ENCODE measurements at regions not wholly inside any gene's neighbourhood (a gene's known extent, or its start where the extent isn't known, plus 50 kb on each side); places are given as distances from the start of the nearest gene placed in this dataset.

DNA sequence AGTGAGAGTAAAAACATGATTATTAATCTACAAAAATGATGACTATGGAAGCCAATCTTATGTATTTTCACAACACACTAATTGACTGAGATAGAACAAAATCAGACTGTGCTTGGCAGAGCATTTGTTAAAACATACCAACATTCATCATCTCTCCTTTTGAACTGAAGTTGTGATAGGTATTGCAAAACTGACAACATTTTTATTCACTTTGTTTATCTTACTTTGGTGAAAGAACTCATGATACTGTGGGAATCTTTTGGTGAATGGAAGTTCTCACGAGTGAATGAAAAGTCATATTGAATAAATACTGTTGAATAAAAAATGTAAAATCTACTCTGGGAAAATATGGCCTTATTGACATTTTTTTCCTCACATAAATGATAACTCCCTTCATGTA lies 1430.2 kb upstream of the PIK3C3 start:
- no peaks in the 10 kb centered on the region for H3K27me3 Mint-ChIP-seq (ENCODE audit: insufficient read depth, unreplicated experiment)
- peaks cover 9% of the 10 kb centered on the region for H3K4me1 Mint-ChIP-seq (ENCODE audit: insufficient read depth, unreplicated experiment)
- ChIA-PET CTCF (no interaction called here), POLR2A (no interaction called here)
- H3K4me3 Mint-ChIP-seq (ENCODE audit: unreplicated experiment) = no peak overlapping the region
- DNase-seq (ENCODE audit: unreplicated experiment) = peak; percentile 22
- intact Hi-C loops (cut with micrococcal nuclease) = loop anchor here (5.0 kb wide), 1 partner anchor 572 kb away; no protein-coding TSS in a partner anchor
- no peaks in the 10 kb centered on the region for H3K9me3 Mint-ChIP-seq (ENCODE audit: unreplicated experiment)
- H3K27ac Mint-ChIP-seq (ENCODE audit: low read depth, unreplicated experiment) = no peak overlapping the region
- TF ChIP-seq, protein P1, sequence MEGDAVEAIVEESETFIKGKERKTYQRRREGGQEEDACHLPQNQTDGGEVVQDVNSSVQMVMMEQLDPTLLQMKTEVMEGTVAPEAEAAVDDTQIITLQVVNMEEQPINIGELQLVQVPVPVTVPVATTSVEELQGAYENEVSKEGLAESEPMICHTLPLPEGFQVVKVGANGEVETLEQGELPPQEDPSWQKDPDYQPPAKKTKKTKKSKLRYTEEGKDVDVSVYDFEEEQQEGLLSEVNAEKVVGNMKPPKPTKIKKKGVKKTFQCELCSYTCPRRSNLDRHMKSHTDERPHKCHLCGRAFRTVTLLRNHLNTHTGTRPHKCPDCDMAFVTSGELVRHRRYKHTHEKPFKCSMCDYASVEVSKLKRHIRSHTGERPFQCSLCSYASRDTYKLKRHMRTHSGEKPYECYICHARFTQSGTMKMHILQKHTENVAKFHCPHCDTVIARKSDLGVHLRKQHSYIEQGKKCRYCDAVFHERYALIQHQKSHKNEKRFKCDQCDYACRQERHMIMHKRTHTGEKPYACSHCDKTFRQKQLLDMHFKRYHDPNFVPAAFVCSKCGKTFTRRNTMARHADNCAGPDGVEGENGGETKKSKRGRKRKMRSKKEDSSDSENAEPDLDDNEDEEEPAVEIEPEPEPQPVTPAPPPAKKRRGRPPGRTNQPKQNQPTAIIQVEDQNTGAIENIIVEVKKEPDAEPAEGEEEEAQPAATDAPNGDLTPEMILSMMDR (IDR thresholded peaks at IDR 0.05; ENCODE audit: unreplicated experiment) = no peak
- BruUV-seq (replicated peaks) = no TSS peak
- no peaks in the 10 kb centered on the region for H3K36me3 Mint-ChIP-seq (ENCODE audit: insufficient read depth, unreplicated experiment)

DNA sequence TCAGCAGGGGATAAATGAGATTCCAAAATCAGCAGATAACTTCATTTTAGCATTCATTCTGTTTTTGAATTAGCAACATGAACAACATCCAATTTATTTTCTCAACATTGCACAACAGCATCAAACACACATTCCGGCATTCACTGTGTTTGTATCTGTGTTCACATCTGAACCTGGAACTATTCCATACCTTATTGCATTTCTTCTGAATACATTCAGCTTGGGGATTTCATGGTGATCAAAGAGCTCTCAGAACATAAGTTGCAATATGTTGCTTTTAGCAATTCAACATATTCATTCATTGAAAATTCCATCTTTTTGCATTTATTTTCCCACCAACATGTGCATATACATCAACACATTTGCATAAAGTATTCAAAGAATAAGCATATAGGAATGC lies 1431.7 kb upstream of the PIK3C3 start:
- POLR2A ChIA-PET = interaction anchor here (0.7 kb wide), 2 partner anchors 9 to 42 kb away, joined by 3 to 4 read pairs; no protein-coding TSS in a partner anchor
- Mint-ChIP-seq H3K4me1 (ENCODE audit: insufficient read depth, unreplicated experiment) (peaks cover 5% of the 10 kb centered on the region), H3K4me3 (ENCODE audit: unreplicated experiment) (no peak overlapping the region), H3K9me3 (ENCODE audit: unreplicated experiment) (no peaks in the 10 kb centered on the region), H3K27me3 (ENCODE audit: insufficient read depth, unreplicated experiment) (no peaks in the 10 kb centered on the region), H3K27ac (ENCODE audit: low read depth, unreplicated experiment) (no peak overlapping the region), H3K36me3 (ENCODE audit: insufficient read depth, unreplicated experiment) (no peaks in the 10 kb centered on the region)
- TF ChIP-seq, protein P1 (IDR thresholded peaks at IDR 0.05; ENCODE audit: unreplicated experiment) = no peak
- CTCF ChIA-PET = interaction anchor here (0.5 to 0.7 kb wide), 3 partner anchors 151 to 844 kb away, joined by 4 read pairs; no protein-coding TSS in a partner anchor
- intact Hi-C loops (cut with micrococcal nuclease) = no loop called here
- BruUV-seq (replicated peaks) = no TSS peak
- DNase-seq (ENCODE audit: unreplicated experiment) = no peak

DNA sequence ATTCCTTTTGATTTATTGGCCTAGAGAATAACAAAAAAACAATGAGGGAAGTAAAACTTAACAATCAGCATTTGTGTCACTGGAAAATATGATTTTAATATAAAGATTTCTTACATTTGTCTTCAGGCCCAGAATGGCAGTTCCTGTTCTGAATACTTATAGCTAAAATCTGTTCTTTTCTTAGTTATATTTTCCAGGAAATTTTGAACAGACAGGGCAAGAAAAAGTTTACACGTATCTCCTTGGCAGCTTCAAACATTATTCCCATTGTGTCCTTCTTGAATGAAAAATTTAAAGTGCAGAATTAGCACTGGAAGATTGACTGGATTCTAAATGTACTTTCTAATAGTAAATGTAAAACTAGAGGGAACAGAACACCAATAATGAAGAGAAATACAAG lies 1454.0 kb upstream of the PIK3C3 start:
- no TSS peak for BruUV-seq (replicated peaks)
- intact Hi-C loops (cut with micrococcal nuclease) = no loop called here
- Mint-ChIP-seq H3K36me3 (ENCODE audit: insufficient read depth, unreplicated experiment) (no peaks in the 10 kb centered on the region), H3K4me3 (ENCODE audit: unreplicated experiment) (no peak overlapping the region), H3K27ac (ENCODE audit: low read depth, unreplicated experiment) (no peak overlapping the region), H3K9me3 (ENCODE audit: unreplicated experiment) (no peaks in the 10 kb centered on the region), H3K27me3 (ENCODE audit: insufficient read depth, unreplicated experiment) (no peaks in the 10 kb centered on the region), H3K4me1 (ENCODE audit: insufficient read depth, unreplicated experiment) (no peaks in the 10 kb centered on the region)
- DNase-seq (ENCODE audit: unreplicated experiment) = no peak
- CTCF ChIA-PET = no interaction called here
- POLR2A ChIA-PET = no interaction called here
- TF ChIP-seq, protein P1 (IDR thresholded peaks at IDR 0.05; ENCODE audit: unreplicated experiment) = no peak

DNA sequence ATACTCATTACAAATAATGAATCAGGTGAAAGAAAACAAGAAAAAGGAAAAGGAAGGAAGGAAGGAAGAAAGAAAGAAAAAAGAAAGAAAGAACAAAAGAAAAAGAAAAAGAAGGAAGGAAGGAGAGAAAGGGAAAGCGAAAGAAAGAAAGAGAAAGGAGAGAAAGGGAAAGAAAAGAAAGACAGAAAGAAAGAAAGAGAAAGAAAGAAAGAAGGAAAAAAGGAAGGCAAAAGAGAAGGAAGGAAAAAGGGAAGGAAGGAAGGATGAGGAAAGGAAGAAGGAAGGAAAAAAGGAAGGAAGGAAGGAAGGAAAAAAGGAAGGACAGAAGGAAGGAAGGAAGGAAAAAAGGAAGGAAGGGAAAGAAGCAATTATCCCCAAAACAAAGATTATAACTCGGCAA lies 1460.4 kb upstream of the PIK3C3 start:
- H3K9me3 Mint-ChIP-seq (ENCODE audit: unreplicated experiment) = no peaks in the 10 kb centered on the region
- H3K36me3 Mint-ChIP-seq (ENCODE audit: insufficient read depth, unreplicated experiment) = no peaks in the 10 kb centered on the region
- ChIA-PET POLR2A (no interaction called here), CTCF (no interaction called here)
- H3K4me1 Mint-ChIP-seq (ENCODE audit: insufficient read depth, unreplicated experiment) = no peaks in the 10 kb centered on the region
- TF ChIP-seq, protein P1 (IDR thresholded peaks at IDR 0.05; ENCODE audit: unreplicated experiment) = no peak
- intact Hi-C loops (cut with micrococcal nuclease) = no loop called here
- no peak overlapping the region for H3K27ac Mint-ChIP-seq (ENCODE audit: low read depth, unreplicated experiment)
- H3K27me3 Mint-ChIP-seq (ENCODE audit: insufficient read depth, unreplicated experiment) = no peaks in the 10 kb centered on the region
- H3K4me3 Mint-ChIP-seq (ENCODE audit: unreplicated experiment) = no peak overlapping the region
- BruUV-seq (replicated peaks) = no TSS peak
- DNase-seq (ENCODE audit: unreplicated experiment) = no peak

Data from MCF 10A (cell line).